Heart right ventricle (tissue), 16 donors: ENCODE measurements at regions not wholly inside any gene's neighbourhood (a gene's known extent, or its start where the extent isn't known, plus 50 kb on each side); places are given as distances from the start of the nearest gene placed in this dataset.
A peak's percentile ranks its signal among the peaks of the same experiment; 100 is the strongest.

Experiments used
- ATAC-seq, 8 donors: fragments of 200-7000 bp; cut with Tn5 transposase; one replicate each; pipeline ENCODE4 v1.9.1; 2020; ENCODE audit warnings: mild to moderate bottlenecking in 8 of 8, moderate library complexity in 8 of 8, moderate number of reproducible peaks in 1 of 8
- DNase-seq, 2 donors: peaks; one replicate each; pipeline ENCODE4 v3.0.0-alpha.2; 2020
- H3K27ac ChIP-seq, 10 donors: fragments of 200-600 bp; sonication (generic) in 2 of 10; one replicate each; pipeline versions ENCODE4 v1.5.0 to v1.8.0; 2020 to 2022; ENCODE audit warnings: mild to moderate bottlenecking in 3 of 10
- H3K27me3 ChIP-seq, 7 donors: fragments of 200-600 bp; one replicate each; pipeline ENCODE4 v1.8.0; 2021 to 2022; ENCODE audit warnings: mild to moderate bottlenecking in 2 of 7
- H3K36me3 ChIP-seq, 9 donors: fragments of 200-600 bp; sonication (generic) in 1 of 9; one replicate each; pipeline versions ENCODE4 v1.5.0 to v1.8.0; 2020 to 2022; ENCODE audit warnings: mild to moderate bottlenecking in 2 of 9
- H3K4me1 ChIP-seq, 9 donors: fragments of 200-600 bp; sonication (generic) in 1 of 9; one replicate each; pipeline versions ENCODE4 v1.5.0 to v1.8.0; 2020 to 2022; ENCODE audit warnings: mild to moderate bottlenecking in 4 of 9
- H3K4me3 ChIP-seq, 10 donors: fragments of 200-600 bp; sonication (generic) in 2 of 10; one replicate each; pipeline versions ENCODE4 v1.5.0 to v1.8.0; 2020 to 2022; ENCODE audit warnings: mild to moderate bottlenecking in 7 of 10, moderate library complexity in 2 of 10
- H3K9me3 ChIP-seq, 11 donors: fragments of 200-600 bp in 10 of 11; sonication (generic) in 2 of 11; one replicate each; pipeline versions ENCODE4 v1.5.0 to v1.8.0; 2013 to 2022; ENCODE audit warnings: mild to moderate bottlenecking in 2 of 11, control low read depth in 1 of 11, moderate library complexity in 1 of 11
- CTCF ChIP-seq, 9 donors: fragments of 200-600 bp; sonication (generic) in 2 of 9; IDR thresholded peaks; one replicate each; pipeline versions ENCODE4 v1.5.0 to v1.8.0; 2021 to 2022; ENCODE audit warnings: antibody characterized with exemption in 9 of 9, mild to moderate bottlenecking in 5 of 9, moderate library complexity in 1 of 9
- WGBS, 2 donors: extraction: QIAGEN DNeasy Blood & Tissue Kit; methylation state at CpG; one replicate each; pipeline ENCODE4 v1.1.7; 2013; ENCODE audit warnings: inconsistent platforms in 1 of 2; 5-methylcytosine and 5-hydroxymethylcytosine counted together
- intact Hi-C, 10 donors: fragments of 100-400 bp; cut with DNase I; formaldehyde crosslinking; loops; one replicate each; pipeline versions ENCODE4 v1.11.1 to v1.14.2; 2022
- donor health status: Arrhythmogenic right ventricular cardiomyopathy.
- donor health status: ischemic (EF 13 %, LVEDD 7.1; RV severe dilation, severe dysfunction).
- donor health status: healthy with polysubstance abuse.
- donor health status: DM: no; HTN: yes; CAD: no.
- donor health status: DM: no; HTN: no; CAD: no.
- donor health status: ischemic (EF 25% LVEDD 6.9; RV normal size, moderate dysfunction).
- donor health status: ischemic (EF 25% LVEDD 5.7; RV mildly dilated, moderate dysfunction).
- donor health status: healthy.
- donor health status: DM: yes; HTN: yes; CAD: no.
- donor health status: Ischemic cardiomyopathy.
- donor health status: ischemic (EF 35%, LVEDD 5.7; RV mildly dilated, moderate dysfunction).
- donor health status: nonischemic (EF 11% LVEDD 7.7; RV severe dilation, severe dysfunction).
- donor health status: DM: yes; HTN: yes; CAD: no.
- donor health status: PGD.
- donor health status: ischemic (EF 29% LVEDD 5.4; RV normal size, mild dysfunction).
- donor health status: nonischemic (EF 23%, LVEDD 6.1; RV moderate dilation, normal function).

GRCh38 chrY:7433817-7434809, 522.6 kb upstream of the AMELY start:
- DNase-seq (no peak), ATAC-seq (no peak)
- 62 to 68% methylated on average over 10 of the region's 10 CpGs for WGBS, 2 donors
- intact Hi-C loops, result no loop called here
- Histone ChIP-seq H3K27ac (no peak overlapping the region), H3K4me1 (no peaks in the 10 kb centered on the region), H3K4me3 (no peak overlapping the region), H3K27me3 (no peaks in the 10 kb centered on the region), H3K9me3 (no peaks in the 10 kb centered on the region), H3K36me3 (no peaks in the 10 kb centered on the region)
- no peak for TF ChIP-seq CTCF (IDR thresholded peaks at IDR 0.05)

GRCh38 chrY:7419165-7419564, 507.6 kb upstream of the AMELY start:
- Histone ChIP-seq H3K27me3 (no peaks in the 10 kb centered on the region), H3K36me3 (no peaks in the 10 kb centered on the region), H3K4me1 (no peaks in the 10 kb centered on the region), H3K27ac (no peak overlapping the region), H3K9me3 (no peaks in the 10 kb centered on the region), H3K4me3 (no peak overlapping the region)
- no peak for TF ChIP-seq CTCF (IDR thresholded peaks at IDR 0.05)
- 53 to 86% methylated on average over 3 of the region's 3 CpGs for WGBS, 2 donors
- intact Hi-C loops, result no loop called here
- ATAC-seq (peak in 4 of 8 donors; percentile 33 to 63 (median 46)), DNase-seq (peak in 1 of 2 donors; percentile 4)

- no peak for ATAC-seq
- DNase-seq, result no peak
- intact Hi-C loops, result no loop called here
- no peaks in the 10 kb centered on the region for H3K4me1 ChIP-seq
- WGBS, 2 donors, result 88 to 93% methylated on average over 16 of the region's 16 CpGs
- no peak overlapping the region for H3K27ac ChIP-seq
- no peaks in the 10 kb centered on the region for H3K9me3 ChIP-seq
- H3K36me3 ChIP-seq, result no peaks in the 10 kb centered on the region
- H3K27me3 ChIP-seq, result no peaks in the 10 kb centered on the region
- no peak overlapping the region for H3K4me3 ChIP-seq
- no peak for TF ChIP-seq CTCF (IDR thresholded peaks at IDR 0.05)
Measured at GRCh38 chrY:7417946-7418345, 506.4 kb upstream of the AMELY start.

- no peaks in the 10 kb centered on the region for H3K36me3 ChIP-seq
- intact Hi-C loops, result no loop called here
- no peak for DNase-seq
- no peaks in the 10 kb centered on the region for H3K27me3 ChIP-seq
- no peak for TF ChIP-seq CTCF (IDR thresholded peaks at IDR 0.05)
- ATAC-seq, result no peak
- WGBS, 2 donors, result 89 to 91% methylated on average over 3 of the region's 3 CpGs
- no peak overlapping the region for H3K4me3 ChIP-seq
- no peaks in the 10 kb centered on the region for H3K4me1 ChIP-seq
- H3K9me3 ChIP-seq, result no peaks in the 10 kb centered on the region
- no peak overlapping the region for H3K27ac ChIP-seq
Measured at GRCh38 chrY:7416406-7416805, 504.9 kb upstream of the AMELY start.
